ENCODE measurements at regions not wholly inside any gene's neighbourhood (a gene's known extent, or its start where the extent isn't known, plus 50 kb on each side); places are given as distances from the start of the nearest gene placed in this dataset.
"Not testable (repeated sequence)": the region's sequence is repeated elsewhere in the genome, so short reads cannot be mapped to it uniquely, and the experiment has no call there.

- not testable (repeated sequence) for H3K9me3 ChIP-seq (ENCODE audit: low read length)
Measured at GRCh38 chr1:234796438-234796792, 186.4 kb upstream of the IRF2BP2 start.

GRCh38 chr1:234795711-234796437 lies 185.9 kb upstream of the IRF2BP2 start:
- not testable (repeated sequence) for H3K4me3 ChIP-seq (ENCODE audit: low read length); H3K9me3 ChIP-seq (ENCODE audit: low read length); H3F3A ChIP-seq (ENCODE audit: insufficient read depth, low read length, poor library complexity, severe bottlenecking)

More at GRCh38 chr1:234796438-234796792, 186.4 kb upstream of the IRF2BP2 start:
- H4K20me1 ChIP-seq (ENCODE audit: insufficient read depth); H3K27me3 ChIP-seq (ENCODE audit: insufficient read depth, low read depth, low read length); H3K36me3 ChIP-seq (ENCODE audit: insufficient read depth, low read length); H3K4me2 ChIP-seq (ENCODE audit: low read length); H3K79me2 ChIP-seq (replicated peaks; ENCODE audit: insufficient read depth, low read length); H3K4me3 ChIP-seq (ENCODE audit: low read length); H2AFZ ChIP-seq (ENCODE audit: low read depth, low read length); H3K27ac ChIP-seq (ENCODE audit: low read length); H3K9me2 ChIP-seq (ENCODE audit: insufficient read depth, low read length); H3F3A ChIP-seq (ENCODE audit: insufficient read depth, low read length, poor library complexity, severe bottlenecking); H3K9ac ChIP-seq (ENCODE audit: low read length): not testable (repeated sequence)

GRCh38 chr1:234795007-234795406 lies 185.0 kb upstream of the IRF2BP2 start:
- H3K79me2 ChIP-seq (replicated peaks; ENCODE audit: insufficient read depth, low read length); H3K4me3 ChIP-seq (ENCODE audit: low read length); H2AFZ ChIP-seq (ENCODE audit: low read depth, low read length); H3K27ac ChIP-seq (ENCODE audit: low read length); H3K9me2 ChIP-seq (ENCODE audit: insufficient read depth, low read length); H3F3A ChIP-seq (ENCODE audit: insufficient read depth, low read length, poor library complexity, severe bottlenecking); H4K20me1 ChIP-seq (ENCODE audit: insufficient read depth); H3K9ac ChIP-seq (ENCODE audit: low read length); H3K36me3 ChIP-seq (ENCODE audit: insufficient read depth, low read length); H3K4me2 ChIP-seq (ENCODE audit: low read length); H3K27me3 ChIP-seq (ENCODE audit: insufficient read depth, low read depth, low read length); H3K9me3 ChIP-seq (ENCODE audit: low read length): not testable (repeated sequence)

More at GRCh38 chr1:234795711-234796437, 185.9 kb upstream of the IRF2BP2 start:
- not testable (repeated sequence) for H3K27me3 ChIP-seq (ENCODE audit: insufficient read depth, low read depth, low read length); H3K27ac ChIP-seq (ENCODE audit: low read length); H3K9ac ChIP-seq (ENCODE audit: low read length); H3K79me2 ChIP-seq (replicated peaks; ENCODE audit: insufficient read depth, low read length); H4K20me1 ChIP-seq (ENCODE audit: insufficient read depth); H3K36me3 ChIP-seq (ENCODE audit: insufficient read depth, low read length); H2AFZ ChIP-seq (ENCODE audit: low read depth, low read length); H3K4me2 ChIP-seq (ENCODE audit: low read length); H3K9me2 ChIP-seq (ENCODE audit: insufficient read depth, low read length)

- not testable (repeated sequence) for H3K4me3 ChIP-seq (ENCODE audit: low read length); H3K9ac ChIP-seq (ENCODE audit: low read length); H3F3A ChIP-seq (ENCODE audit: insufficient read depth, low read length, poor library complexity, severe bottlenecking); H3K9me3 ChIP-seq (ENCODE audit: low read length); H3K4me2 ChIP-seq (ENCODE audit: low read length); H4K20me1 ChIP-seq (ENCODE audit: insufficient read depth); H3K27ac ChIP-seq (ENCODE audit: low read length); H3K9me2 ChIP-seq (ENCODE audit: insufficient read depth, low read length); H3K79me2 ChIP-seq (replicated peaks; ENCODE audit: insufficient read depth, low read length); H3K36me3 ChIP-seq (ENCODE audit: insufficient read depth, low read length); H3K27me3 ChIP-seq (ENCODE audit: insufficient read depth, low read depth, low read length); H2AFZ ChIP-seq (ENCODE audit: low read depth, low read length)
Measured at GRCh38 chr1:234794452-234794851, 184.5 kb upstream of the IRF2BP2 start.

GRCh38 chr1:234793924-234794323 lies 183.9 kb upstream of the IRF2BP2 start:
- not testable (repeated sequence) for H3K27ac ChIP-seq (ENCODE audit: low read length); H3K79me2 ChIP-seq (replicated peaks; ENCODE audit: insufficient read depth, low read length); H2AFZ ChIP-seq (ENCODE audit: low read depth, low read length)

GRCh38 chr1:234792221-234792864 lies 182.4 kb upstream of the IRF2BP2 start:
- not testable (repeated sequence) for H3F3A ChIP-seq (ENCODE audit: insufficient read depth, low read length, poor library complexity, severe bottlenecking); H4K20me1 ChIP-seq (ENCODE audit: insufficient read depth); H3K9ac ChIP-seq (ENCODE audit: low read length); H3K79me2 ChIP-seq (replicated peaks; ENCODE audit: insufficient read depth, low read length); H2AFZ ChIP-seq (ENCODE audit: low read depth, low read length); H3K27me3 ChIP-seq (ENCODE audit: insufficient read depth, low read depth, low read length); H3K27ac ChIP-seq (ENCODE audit: low read length); H3K4me3 ChIP-seq (ENCODE audit: low read length); H3K9me2 ChIP-seq (ENCODE audit: insufficient read depth, low read length); H3K4me2 ChIP-seq (ENCODE audit: low read length); H3K36me3 ChIP-seq (ENCODE audit: insufficient read depth, low read length); H3K9me3 ChIP-seq (ENCODE audit: low read length)

More at GRCh38 chr1:234793924-234794323, 183.9 kb upstream of the IRF2BP2 start:
- H3K36me3 ChIP-seq (ENCODE audit: insufficient read depth, low read length); H3K27me3 ChIP-seq (ENCODE audit: insufficient read depth, low read depth, low read length); H3K9me2 ChIP-seq (ENCODE audit: insufficient read depth, low read length); H3K9me3 ChIP-seq (ENCODE audit: low read length); H3F3A ChIP-seq (ENCODE audit: insufficient read depth, low read length, poor library complexity, severe bottlenecking); H3K4me2 ChIP-seq (ENCODE audit: low read length); H4K20me1 ChIP-seq (ENCODE audit: insufficient read depth); H3K9ac ChIP-seq (ENCODE audit: low read length); H3K4me3 ChIP-seq (ENCODE audit: low read length): not testable (repeated sequence)

GRCh38 chr1:234791615-234792014 lies 181.6 kb upstream of the IRF2BP2 start:
- H3K27me3 ChIP-seq (ENCODE audit: insufficient read depth, low read depth, low read length); H3K4me3 ChIP-seq (ENCODE audit: low read length); H3K36me3 ChIP-seq (ENCODE audit: insufficient read depth, low read length); H4K20me1 ChIP-seq (ENCODE audit: insufficient read depth); H3K9me3 ChIP-seq (ENCODE audit: low read length); H3K9me2 ChIP-seq (ENCODE audit: insufficient read depth, low read length); H2AFZ ChIP-seq (ENCODE audit: low read depth, low read length); H3K4me2 ChIP-seq (ENCODE audit: low read length); H3K79me2 ChIP-seq (replicated peaks; ENCODE audit: insufficient read depth, low read length); H3K27ac ChIP-seq (ENCODE audit: low read length); H3F3A ChIP-seq (ENCODE audit: insufficient read depth, low read length, poor library complexity, severe bottlenecking); H3K9ac ChIP-seq (ENCODE audit: low read length): not testable (repeated sequence)

GRCh38 chr1:234790333-234790732 lies 180.4 kb upstream of the IRF2BP2 start:
- H2AFZ ChIP-seq (ENCODE audit: low read depth, low read length); H3K27me3 ChIP-seq (ENCODE audit: insufficient read depth, low read depth, low read length); H3K9me3 ChIP-seq (ENCODE audit: low read length); H3K36me3 ChIP-seq (ENCODE audit: insufficient read depth, low read length); H3K9ac ChIP-seq (ENCODE audit: low read length); H3K27ac ChIP-seq (ENCODE audit: low read length); H3K9me2 ChIP-seq (ENCODE audit: insufficient read depth, low read length); H3K4me2 ChIP-seq (ENCODE audit: low read length); H4K20me1 ChIP-seq (ENCODE audit: insufficient read depth); H3F3A ChIP-seq (ENCODE audit: insufficient read depth, low read length, poor library complexity, severe bottlenecking); H3K4me3 ChIP-seq (ENCODE audit: low read length); H3K79me2 ChIP-seq (replicated peaks; ENCODE audit: insufficient read depth, low read length): not testable (repeated sequence)

All from neural cell (in vitro differentiated cells).